SK-N-MC (cell line): ENCODE measurements at regions not wholly inside any gene's neighbourhood (a gene's known extent, or its start where the extent isn't known, plus 50 kb on each side); places are given as distances from the start of the nearest gene placed in this dataset.

Source experiments
- EZH2 ChIP-seq: fragments of 200-600 bp; sonication (generic); IDR thresholded peaks from one replicate; pipeline ENCODE4 v1.6.1; 2017; ENCODE audit warnings: antibody characterized with exemption
- FOXP2 ChIP-seq: optimal IDR thresholded peaks from 2 replicates; pipeline ENCODE3; 2011; ENCODE audit warnings: mild to moderate bottlenecking, moderate library complexity; ENCODE audit not compliant: insufficient read depth; ENCODE audit errors: extremely low read length, control extremely low read depth
- POLR2AphosphoS5 ChIP-seq: IDR thresholded peaks from 2 replicates; pipeline ENCODE4 v1.6.1; 2012; ENCODE audit warnings: mild to moderate bottlenecking, low read depth, low read length, borderline replicate concordance

DNA sequence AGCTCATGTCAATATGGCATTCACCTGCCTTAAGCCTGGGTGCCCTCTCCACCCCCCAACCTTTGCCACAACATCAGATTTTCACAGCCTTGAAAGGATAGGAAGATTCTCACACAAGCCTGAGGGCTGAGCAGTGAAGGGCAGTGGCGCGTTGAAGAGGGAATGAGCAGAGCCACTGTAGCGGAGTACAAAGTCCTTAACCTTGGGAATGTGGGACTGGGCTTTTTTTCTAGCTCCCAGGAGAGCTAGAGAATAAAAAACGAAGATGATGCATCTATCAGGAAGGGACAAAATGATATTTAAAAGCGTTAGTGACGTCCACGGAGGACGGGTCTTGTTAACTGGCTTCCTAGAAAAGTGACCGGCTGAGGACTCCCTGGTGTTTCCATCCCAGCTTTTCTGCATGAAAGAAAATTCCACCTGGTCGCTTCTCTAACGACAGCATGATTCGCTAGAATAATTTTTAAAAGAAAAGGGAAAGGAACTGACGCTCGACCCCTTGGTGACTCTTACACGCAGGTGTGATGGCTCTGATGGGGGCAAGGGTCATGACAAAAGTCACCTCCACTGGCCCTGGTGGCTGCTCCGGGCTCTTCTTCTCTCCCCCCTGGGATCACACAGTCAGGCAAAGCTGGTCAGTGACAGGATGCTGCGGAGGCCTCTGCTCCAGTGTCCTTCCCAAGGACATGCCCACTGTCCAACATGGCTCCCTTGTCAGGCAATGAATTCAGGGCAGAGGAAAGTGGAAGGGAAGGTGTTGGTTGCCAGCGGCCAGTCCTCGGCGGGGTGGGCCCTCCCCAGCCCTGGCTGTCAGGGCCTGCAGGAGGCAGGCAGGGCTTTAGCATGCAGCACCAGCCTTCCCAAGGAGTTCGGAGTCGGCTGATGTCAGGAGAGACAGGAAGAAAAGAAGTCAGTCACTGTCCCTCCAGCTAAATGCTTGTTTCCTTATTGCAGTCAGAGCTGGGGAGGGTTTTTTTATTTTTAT is 58.4 kb upstream of the IRX3 start:
- TF ChIP-seq EZH2 = no peak
- TF ChIP-seq POLR2AphosphoS5 = no peak
- TF ChIP-seq FOXP2 = no peak
